Ovary (tissue), 7 donors: ENCODE measurements at regions not wholly inside any gene's neighbourhood (a gene's known extent, or its start where the extent isn't known, plus 50 kb on each side); places are given as distances from the start of the nearest gene placed in this dataset.
A peak's percentile ranks its signal among the peaks of the same experiment; 100 is the strongest.

Experiments used
- DNase-seq, 5 donors: peaks; one replicate each; pipeline ENCODE4 v3.0.0-alpha.2; 2019 to 2020
- H3K27ac ChIP-seq, 2 donors: fragments of 200-600 bp; one replicate each; pipeline versions ENCODE4 v1.5.1 to v1.8.0; 2019 to 2022
- H3K27me3 ChIP-seq: fragments of 200-600 bp; one replicate; pipeline ENCODE4 v1.8.0; 2022
- H3K36me3 ChIP-seq: fragments of 200-600 bp; sonication (generic); one replicate; pipeline ENCODE4 v1.5.1; 2019
- H3K4me1 ChIP-seq: one replicate; pipeline ENCODE4 v1.8.1; 2013; ENCODE audit warnings: mild to moderate bottlenecking, moderate library complexity; ENCODE audit not compliant: insufficient read depth
- H3K4me3 ChIP-seq: fragments of 200-600 bp; sonication (generic); one replicate; pipeline ENCODE4 v1.5.1; 2017
- H3K9me3 ChIP-seq, 2 donors: fragments of 200-600 bp in 1 of 2; sonication (generic) in 1 of 2; one replicate each; pipeline versions ENCODE4 v1.5.1 to v1.8.1; 2013 to 2019; ENCODE audit warnings: mild to moderate bottlenecking in 1 of 2, moderate library complexity in 1 of 2
- CTCF ChIP-seq, 3 donors: fragments of 450-650 bp in 2 of 3; fragments of 200-600 bp in 1 of 3; IDR thresholded peaks; one replicate each; pipeline versions ENCODE4 v1.5.1 to v1.8.0; 2016 to 2022; ENCODE audit warnings: antibody characterized with exemption in 3 of 3, mild to moderate bottlenecking in 1 of 3
- EP300 ChIP-seq: sonication (generic); formaldehyde crosslinking; IDR thresholded peaks from one replicate; pipeline ENCODE4 v1.6.1; 2017; ENCODE audit warnings: antibody characterized with exemption
- POLR2A ChIP-seq: fragments of 450-650 bp; IDR thresholded peaks from one replicate; pipeline ENCODE4 v1.6.1; 2017; ENCODE audit warnings: antibody characterized with exemption, mild to moderate bottlenecking, moderate library complexity
- WGBS, 3 donors: extraction: QIAGEN DNeasy Blood & Tissue Kit in 1 of 3; methylation state at CpG; one replicate each; pipeline versions ENCODE4 v1.1.5 to v1.1.7; 2013 to 2017; 5-methylcytosine and 5-hydroxymethylcytosine counted together
- intact Hi-C, 4 donors: fragments of 100-400 bp; cut with DNase I; formaldehyde crosslinking; loops; one replicate each; pipeline versions ENCODE4 v1.11.0 to v1.15.1; 2022 to 2023
- donor health status: DM: no; HTN: no; CAD: no; lungs with moderate emphysema.
- donor health status: DM: no; HTN: no; CAD: no.
- donor health status: Bipolar disorder and iron deficiency.
- donor health status: DM: no; HTN: no; CAD: no.
- donor health status: DM: yes; HTN: yes; CAD: no.

GRCh38 chr2:75337619-75338018 lies 138.3 kb upstream of the TACR1 start:
- intact Hi-C loops: no loop called here
- WGBS, 3 donors: 56 to 66% (median 63%) methylated on average over 3 of the region's 3 CpGs

GRCh38 chr2:75337016-75337415 lies 137.7 kb upstream of the TACR1 start:
- H3K4me3 ChIP-seq: no peak overlapping the region
- no peaks in the 10 kb centered on the region for H3K27me3 ChIP-seq
- H3K27ac ChIP-seq: peak overlapping the region in 1 of 2 donors; percentile 22
- no peak for TF ChIP-seq CTCF (IDR thresholded peaks at IDR 0.05)
- intact Hi-C loops: no loop called here
- peaks cover 19% of the 10 kb centered on the region for H3K4me1 ChIP-seq
- H3K36me3 ChIP-seq: no peaks in the 10 kb centered on the region
- no peaks in the 10 kb centered on the region for H3K9me3 ChIP-seq
- WGBS, 3 donors: 5 to 13% (median 6%) methylated on average over 5 of the region's 5 CpGs
- no peak for DNase-seq

More at GRCh38 chr2:75337619-75338018, 138.3 kb upstream of the TACR1 start:
- H3K9me3 ChIP-seq: no peaks in the 10 kb centered on the region
- no peak overlapping the region for H3K4me3 ChIP-seq
- no peaks in the 10 kb centered on the region for H3K36me3 ChIP-seq
- H3K4me1 ChIP-seq: peaks cover 19% of the 10 kb centered on the region
- H3K27me3 ChIP-seq: no peaks in the 10 kb centered on the region
- DNase-seq: no peak
- peak overlapping the region in 1 of 2 donors; percentile 9 for H3K27ac ChIP-seq
- no peak for TF ChIP-seq EP300
- no peak for TF ChIP-seq CTCF (IDR thresholded peaks at IDR 0.05)
- TF ChIP-seq POLR2A: no peak

- Histone ChIP-seq H3K27ac (no peak overlapping the region), H3K9me3 (no peaks in the 10 kb centered on the region), H3K27me3 (no peaks in the 10 kb centered on the region), H3K36me3 (no peaks in the 10 kb centered on the region), H3K4me3 (no peak overlapping the region), H3K4me1 (peaks cover 19% of the 10 kb centered on the region)
- no peak for TF ChIP-seq EP300
- TF ChIP-seq CTCF (IDR thresholded peaks at IDR 0.05): no peak
- TF ChIP-seq POLR2A: no peak
- intact Hi-C loops: no loop called here
- WGBS, 3 donors: 16 to 36% (median 25%) methylated on average over 3 of the region's 3 CpGs
- DNase-seq: no peak
Observed at GRCh38 chr2:75336451-75336850, 137.1 kb upstream of the TACR1 start.

GRCh38 chr2:75334076-75334475 lies 134.8 kb upstream of the TACR1 start:
- Histone ChIP-seq H3K4me1 (peaks cover 19% of the 10 kb centered on the region), H3K36me3 (no peaks in the 10 kb centered on the region), H3K27ac (no peak overlapping the region), H3K27me3 (no peaks in the 10 kb centered on the region), H3K4me3 (no peak overlapping the region), H3K9me3 (no peaks in the 10 kb centered on the region)
- intact Hi-C loops: no loop called here
- no peak for TF ChIP-seq CTCF (IDR thresholded peaks at IDR 0.05)
- no peak for TF ChIP-seq EP300
- TF ChIP-seq POLR2A: no peak
- DNase-seq: no peak
- WGBS, 3 donors: 87 to 93% (median 93%) methylated on average over 6 of the region's 6 CpGs

GRCh38 chr2:75333646-75334045 lies 134.3 kb upstream of the TACR1 start:
- no peak for TF ChIP-seq CTCF (IDR thresholded peaks at IDR 0.05)
- TF ChIP-seq EP300: no peak
- TF ChIP-seq POLR2A: no peak
- no peaks in the 10 kb centered on the region for H3K27me3 ChIP-seq
- 97 to 99% (median 98%) methylated on average over 2 of the region's 2 CpGs for whole genome bisulfite sequencing, 3 donors
- H3K9me3 ChIP-seq: no peaks in the 10 kb centered on the region
- no peak overlapping the region for H3K27ac ChIP-seq
- peaks cover 19% of the 10 kb centered on the region for H3K4me1 ChIP-seq
- intact Hi-C loops: no loop called here
- no peaks in the 10 kb centered on the region for H3K36me3 ChIP-seq
- H3K4me3 ChIP-seq: no peak overlapping the region
- no peak for DNase-seq
